HG03460 (cell line): ENCODE measurements at regions not wholly inside any gene's neighbourhood (a gene's known extent, or its start where the extent isn't known, plus 50 kb on each side); places are given as distances from the start of the nearest gene placed in this dataset.

Experiments used
- ATAC-seq: cut with Tn5 transposase; IDR thresholded peaks from one replicate; pipeline ENCODE4 v1.9.1; 2021; ENCODE audit not compliant: unreplicated experiment

GRCh38 chr18:60656553-60656952, 284.0 kb upstream of the MC4R start:
- no peak for ATAC-seq

- no peak for ATAC-seq
Observed at GRCh38 chr18:60662491-60662890, 289.9 kb upstream of the MC4R start.

- ATAC-seq = no peak
Observed at GRCh38 chr18:60663060-60663989, 290.8 kb upstream of the MC4R start.

- ATAC-seq = no peak
Observed at GRCh38 chr18:60664736-60665135, 292.2 kb upstream of the MC4R start.

- no peak for ATAC-seq
Observed at GRCh38 chr18:60667016-60667415, 294.4 kb upstream of the MC4R start.

- no peak for ATAC-seq
Observed at GRCh38 chr18:60668583-60668982, 296.0 kb upstream of the MC4R start.

GRCh38 chr18:60669938-60670337, 297.4 kb upstream of the MC4R start:
- no peak for ATAC-seq

- no peak for ATAC-seq
Observed at GRCh38 chr18:60671021-60671420, 298.4 kb upstream of the MC4R start.

- no peak for ATAC-seq
Observed at GRCh38 chr18:60675126-60675525, 302.6 kb upstream of the MC4R start.

GRCh38 chr18:60675801-60676200, 303.2 kb upstream of the MC4R start:
- ATAC-seq = no peak

- ATAC-seq = no peak
Observed at GRCh38 chr18:60676815-60677214, 304.2 kb upstream of the MC4R start.

GRCh38 chr18:60684843-60685513, 312.4 kb upstream of the MC4R start:
- ATAC-seq = no peak

- ATAC-seq = no peak
Observed at GRCh38 chr18:60686142-60686541, 313.6 kb upstream of the MC4R start.

- no peak for ATAC-seq
Observed at GRCh38 chr18:60691061-60691460, 318.5 kb upstream of the MC4R start.

GRCh38 chr18:60693426-60693825, 320.9 kb upstream of the MC4R start:
- ATAC-seq = no peak

- ATAC-seq = no peak
Observed at GRCh38 chr18:60698901-60699300, 326.3 kb upstream of the MC4R start.

GRCh38 chr18:60722742-60723141, 350.2 kb upstream of the MC4R start:
- no peak for ATAC-seq

GRCh38 chr18:60732143-60732542, 359.6 kb upstream of the MC4R start:
- no peak for ATAC-seq

GRCh38 chr18:60739212-60739611, 366.6 kb upstream of the MC4R start:
- ATAC-seq = no peak

GRCh38 chr18:60740313-60740712, 367.7 kb upstream of the MC4R start:
- ATAC-seq = no peak

GRCh38 chr18:60746491-60746890, 373.9 kb upstream of the MC4R start:
- ATAC-seq = no peak

GRCh38 chr18:60746919-60747318, 374.3 kb upstream of the MC4R start:
- no peak for ATAC-seq
